Muscle of back (tissue), 3 donors: ENCODE measurements at regions not wholly inside any gene's neighbourhood (a gene's known extent, or its start where the extent isn't known, plus 50 kb on each side); places are given as distances from the start of the nearest gene placed in this dataset.
A peak's percentile ranks its signal among the peaks of the same experiment; 100 is the strongest.

Source experiments
- DNase-seq, 3 donors: peaks; one replicate each; pipeline versions ENCODE4 v3.0.0 to v3.0.0-alpha.2; 2013

GRCh38 chr4:132530861-132531260 lies 618.2 kb upstream of the PCDH10 start:
- peak; percentile 3 to 41 (median 6) for DNase-seq

DNA sequence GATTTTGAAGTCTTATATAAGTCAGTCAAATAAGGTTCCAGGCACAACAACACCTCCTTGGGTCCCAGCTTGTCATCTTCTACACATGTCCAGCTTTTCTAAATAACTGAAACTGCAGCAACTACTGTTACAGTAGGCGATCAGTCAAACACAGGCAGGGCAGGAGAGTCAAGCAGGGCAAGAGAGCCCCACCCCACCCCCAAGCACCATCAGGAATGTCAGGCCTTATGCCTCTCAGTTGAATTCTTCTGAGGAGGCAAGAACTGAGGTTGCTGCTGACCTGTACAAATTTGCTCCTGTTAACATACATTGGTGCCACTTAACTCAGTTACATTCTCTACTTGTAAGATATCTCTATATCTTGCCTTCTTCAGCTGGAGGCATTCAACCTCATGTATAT lies 608.8 kb upstream of the PCDH10 start:
- DNase-seq: no peak

- no peak for DNase-seq
These were observed 608.3 kb upstream of the PCDH10 start for GRCh38 chr4:132540797-132541196.

- DNase-seq: no peak
These were observed 606.9 kb upstream of the PCDH10 start for GRCh38 chr4:132542228-132542627.

- no peak for DNase-seq
These were observed 600.6 kb upstream of the PCDH10 start for GRCh38 chr4:132548463-132548862.

DNA sequence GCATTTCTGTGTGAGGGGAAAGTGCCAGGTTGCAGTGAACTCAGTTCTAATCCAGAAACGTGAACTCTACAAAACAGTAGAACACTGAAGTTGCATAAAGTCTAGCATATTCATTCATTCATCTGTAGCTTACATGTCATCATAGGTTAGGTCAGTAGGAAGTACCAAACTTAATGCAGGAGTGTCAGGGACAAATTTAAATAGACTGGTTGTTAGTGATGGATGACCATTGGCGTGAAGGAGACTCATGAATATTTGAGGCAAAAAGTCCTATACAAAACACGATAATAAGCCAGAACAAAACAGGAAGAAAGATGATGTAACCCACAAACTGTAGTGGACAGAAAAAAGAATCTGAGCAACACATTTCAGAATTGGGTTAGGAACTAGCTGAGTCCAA lies 592.8 kb upstream of the PCDH10 start:
- DNase-seq: no peak

GRCh38 chr4:132557660-132558059 lies 591.4 kb upstream of the PCDH10 start:
- no peak for DNase-seq

GRCh38 chr4:132564920-132565319 lies 584.2 kb upstream of the PCDH10 start:
- no peak for DNase-seq

DNA sequence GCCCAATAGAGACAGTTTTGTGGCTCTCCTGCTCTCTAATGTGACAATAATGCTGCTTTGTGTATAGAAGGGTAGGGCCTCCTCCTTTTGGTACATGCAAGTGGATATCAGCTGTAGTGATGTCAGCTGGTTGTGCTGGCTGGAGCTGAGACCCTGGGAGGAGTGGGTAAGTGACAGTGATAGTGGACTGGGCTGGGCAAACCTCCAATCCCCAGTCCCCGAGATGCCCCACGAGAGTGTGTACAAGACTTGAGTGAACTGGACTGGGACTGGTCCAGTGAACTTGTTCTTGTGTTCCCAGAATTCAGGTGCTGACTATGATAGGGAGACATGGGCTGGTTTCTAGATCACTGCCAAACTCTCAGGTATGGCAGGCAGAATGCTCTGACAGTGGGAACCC lies 583.6 kb upstream of the PCDH10 start:
- no peak for DNase-seq

DNA sequence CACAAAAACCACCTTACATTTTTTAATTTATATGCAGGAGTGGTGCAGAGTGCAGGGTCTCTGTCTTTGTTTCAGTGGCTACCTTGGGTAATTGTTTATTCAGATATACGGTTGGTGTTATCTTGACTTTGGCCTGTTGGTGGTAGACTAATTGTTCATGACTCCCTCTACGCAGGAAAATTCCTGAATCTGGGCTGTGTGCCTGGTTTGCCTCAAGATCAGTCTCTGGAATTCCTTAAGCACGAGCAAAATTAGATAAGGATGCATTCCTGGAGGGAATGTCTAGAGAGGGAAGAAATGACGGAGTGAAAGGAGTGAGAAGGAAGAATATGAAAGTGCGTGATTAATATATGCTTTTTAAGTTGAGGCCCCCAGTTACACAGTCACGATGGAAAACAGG lies 576.9 kb upstream of the PCDH10 start:
- peak in 1 of 3 donors; percentile 1 for DNase-seq

- DNase-seq: no peak
These were observed 561.5 kb upstream of the PCDH10 start for GRCh38 chr4:132587626-132588025.

DNA sequence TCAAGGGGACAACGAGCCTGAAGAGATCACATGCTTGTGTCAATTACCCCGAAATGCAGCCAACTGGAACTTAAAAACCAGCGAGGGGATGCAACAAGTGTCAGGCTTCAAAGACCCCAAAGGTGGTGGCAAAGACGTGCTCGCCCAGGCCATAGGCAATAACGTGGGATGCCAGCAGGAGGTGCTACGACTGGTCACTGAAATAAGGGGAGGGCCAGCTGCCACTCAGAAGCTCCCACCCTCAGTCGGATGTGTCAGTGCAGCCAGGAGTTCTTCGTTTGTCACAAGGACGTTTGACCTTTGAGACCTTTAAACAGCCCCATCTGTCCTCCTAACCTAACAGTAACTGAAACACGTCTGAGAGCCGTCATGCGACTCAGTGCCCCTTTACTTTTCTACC lies 556.8 kb upstream of the PCDH10 start:
- DNase-seq: no peak

- no peak for DNase-seq
These were observed 556.2 kb upstream of the PCDH10 start for GRCh38 chr4:132592850-132593249.

GRCh38 chr4:132593717-132594400 lies 555.2 kb upstream of the PCDH10 start:
- no peak for DNase-seq

DNA sequence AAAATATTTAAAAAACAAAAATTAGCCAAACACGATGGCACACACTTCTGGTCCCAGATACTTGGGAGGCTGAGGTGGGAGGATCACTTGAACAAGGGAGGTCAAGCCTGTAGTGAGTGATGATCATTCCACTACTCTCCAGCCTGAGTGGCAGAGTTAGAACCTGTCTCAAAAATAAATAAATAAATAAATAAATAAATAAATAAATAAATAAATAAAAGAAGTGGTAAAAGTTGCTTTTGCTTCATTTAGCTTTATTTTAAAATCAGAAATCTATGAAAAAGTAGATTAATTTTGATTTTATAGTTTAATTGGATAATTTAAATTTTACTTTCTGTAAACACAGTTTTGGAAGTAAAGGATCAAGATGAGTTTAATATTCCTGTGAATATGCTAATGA lies 552.9 kb upstream of the PCDH10 start:
- no peak for DNase-seq

GRCh38 chr4:132605551-132605950 lies 543.5 kb upstream of the PCDH10 start:
- no peak for DNase-seq

- DNase-seq: peak in 1 of 3 donors; percentile 0
These were observed 534.4 kb upstream of the PCDH10 start for GRCh38 chr4:132614682-132615081.

DNA sequence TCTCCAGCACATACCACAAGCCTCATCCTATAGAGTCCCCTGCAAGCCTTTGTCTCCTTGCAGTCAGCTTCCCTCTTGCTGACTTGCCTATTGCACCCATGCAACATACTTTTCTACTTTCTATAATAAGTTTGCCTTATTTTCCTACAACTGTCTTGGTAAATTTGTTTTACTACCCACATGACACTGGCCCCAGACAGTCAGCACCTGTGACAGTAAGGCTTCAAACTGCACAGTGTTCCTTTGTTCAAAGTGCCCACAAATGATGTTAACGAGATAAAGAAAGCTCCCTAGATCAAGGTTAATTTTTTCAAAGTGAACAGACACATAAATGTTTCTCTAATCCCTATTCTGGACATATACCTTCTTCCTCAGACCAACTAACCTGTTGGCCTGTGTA lies 529.1 kb upstream of the PCDH10 start:
- DNase-seq: no peak

DNA sequence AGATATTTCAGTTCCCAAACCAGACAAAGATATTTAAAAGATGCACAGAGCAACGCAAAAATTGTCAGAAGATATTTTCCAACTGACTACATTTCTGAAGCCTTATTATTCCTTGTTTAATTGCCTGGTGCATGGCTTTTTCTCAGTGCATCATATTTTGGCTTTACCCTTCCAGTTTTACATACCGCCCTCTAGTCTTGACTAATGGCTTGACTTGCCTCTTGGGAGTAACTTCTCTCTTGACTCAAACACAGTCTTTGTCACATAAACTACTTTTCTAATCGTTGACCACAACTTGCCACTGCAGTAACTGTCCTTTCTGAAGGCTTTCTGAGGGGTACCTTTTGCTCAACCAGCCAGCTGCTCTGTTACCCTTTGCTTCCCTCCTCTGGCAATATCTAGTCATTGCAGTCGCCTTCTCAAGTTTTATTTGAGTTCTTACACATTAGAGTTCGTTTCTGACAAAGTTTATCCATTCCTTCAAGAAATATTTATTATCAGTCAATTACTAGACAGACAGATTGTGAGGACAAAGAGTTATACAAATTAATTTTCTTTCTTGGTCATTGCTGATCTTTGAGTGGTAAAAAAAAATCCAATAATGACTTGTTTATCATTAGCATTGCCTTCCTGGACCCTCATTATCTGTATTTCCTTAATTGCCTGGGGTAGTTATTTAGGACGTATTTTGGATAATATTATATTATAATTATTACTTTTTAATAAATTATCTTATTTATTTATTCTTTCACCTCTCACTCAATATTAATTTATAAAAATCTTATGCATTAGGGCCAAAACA lies 506.9 kb upstream of the PCDH10 start:
- DNase-seq: peak; percentile 15 to 41 (median 38)

DNA sequence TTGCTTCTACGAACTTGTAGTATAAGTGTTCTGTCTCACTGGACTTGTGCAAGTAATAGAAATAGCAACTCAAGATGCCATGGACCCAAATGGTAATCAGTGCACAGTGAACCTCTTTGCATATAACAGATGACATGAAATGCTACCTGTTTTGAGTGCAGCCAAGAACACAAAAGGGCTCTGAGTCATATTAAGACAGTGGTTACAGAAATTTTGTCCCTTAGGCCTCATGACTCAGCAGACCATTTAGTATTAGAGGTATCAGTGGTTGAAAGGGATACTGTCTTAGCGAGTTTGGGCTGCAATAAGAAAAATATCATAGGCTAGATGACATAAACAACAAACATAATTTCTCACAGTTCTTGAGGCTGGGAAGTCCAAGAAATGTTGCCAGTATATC lies 502.9 kb upstream of the PCDH10 start:
- DNase-seq: no peak

GRCh38 chr4:132651196-132651595 lies 497.9 kb upstream of the PCDH10 start:
- DNase-seq: no peak

GRCh38 chr4:132660181-132660580 lies 488.9 kb upstream of the PCDH10 start:
- no peak for DNase-seq

GRCh38 chr4:132662456-132662855 lies 486.6 kb upstream of the PCDH10 start:
- peak; percentile 7 to 59 (median 13) for DNase-seq

DNA sequence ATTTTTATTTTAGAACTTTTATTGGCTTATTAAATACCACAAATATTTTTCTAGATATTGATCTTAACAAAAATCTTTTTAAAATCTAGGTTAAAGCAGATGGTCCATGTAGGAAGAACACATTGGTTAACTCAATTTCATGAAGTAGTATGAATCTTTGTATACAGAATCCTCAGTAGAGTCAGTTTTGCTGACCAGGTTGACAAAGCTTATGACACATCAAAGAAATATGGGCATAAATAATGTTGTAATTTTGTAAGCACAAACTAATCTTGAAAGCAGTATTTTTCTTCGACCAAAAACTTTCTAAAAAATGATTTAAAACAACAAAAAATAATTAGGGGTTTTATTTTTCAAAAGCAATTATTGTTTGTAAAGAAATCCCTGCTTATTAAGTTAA lies 479.3 kb upstream of the PCDH10 start:
- DNase-seq: no peak
